Embryonic facial prominence (tissue), 1 donor: ENCODE measurements at regions not wholly inside any gene's neighbourhood (a gene's known extent, or its start where the extent isn't known, plus 50 kb on each side); places are given as distances from the start of the nearest gene placed in this dataset.

Experiments
- DNase-seq: peaks from one replicate; pipeline ENCODE4 v3.0.0-alpha.2; 2016; ENCODE audit errors: extremely low spot score

DNA sequence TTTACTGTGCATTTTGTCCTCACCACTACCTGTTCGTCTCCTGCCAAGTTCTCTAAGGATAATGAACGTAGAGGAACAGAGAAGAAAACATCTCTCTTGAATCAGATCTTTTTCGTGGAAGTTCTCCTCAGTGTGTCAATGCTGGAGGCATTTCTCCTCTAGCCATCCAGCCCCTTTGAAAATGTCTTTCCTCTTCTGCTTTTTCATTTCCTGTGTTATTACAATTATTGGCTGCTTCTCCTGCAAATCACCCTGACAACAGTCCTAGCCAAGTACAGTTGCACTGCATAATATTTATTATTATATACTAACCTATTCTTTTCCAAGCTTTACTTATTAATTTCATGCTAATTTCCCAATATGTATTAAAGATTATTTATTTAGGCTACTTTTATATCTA lies 61.8 kb upstream of the TRPM3 start:
- DNase-seq: no peak

- no peak for DNase-seq
Observed at GRCh38 chr9:71179183-71179582, 57.8 kb upstream of the TRPM3 start.

DNA sequence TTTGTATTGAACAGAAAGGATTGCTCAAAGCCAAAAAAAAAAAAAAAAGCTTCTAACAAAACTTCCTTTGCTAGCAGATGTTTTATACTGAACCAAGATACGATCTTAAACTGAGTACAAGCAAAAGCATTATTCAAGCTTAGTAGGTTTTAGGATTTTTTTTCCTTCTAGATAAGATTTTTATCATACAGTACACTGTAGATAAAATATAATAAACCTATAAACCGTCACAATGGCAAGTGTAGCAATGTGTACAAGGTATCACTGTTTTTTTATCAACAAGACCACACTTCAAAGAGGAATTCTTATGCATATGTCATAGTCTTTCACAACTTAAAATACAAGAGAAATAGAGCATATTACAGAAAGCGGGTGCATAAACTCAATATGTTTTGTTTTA lies 56.5 kb upstream of the TRPM3 start:
- no peak for DNase-seq

GRCh38 chr9:71171517-71171916 lies 50.1 kb upstream of the TRPM3 start:
- DNase-seq: no peak
